ENCODE measurements at regions not wholly inside any gene's neighbourhood (a gene's known extent, or its start where the extent isn't known, plus 50 kb on each side); places are given as distances from the start of the nearest gene placed in this dataset.
"Not testable (repeated sequence)": the region's sequence is repeated elsewhere in the genome, so short reads cannot be mapped to it uniquely, and the experiment has no call there.

GRCh38 chr9:90169490-90169889 lies 473.1 kb downstream of the DIRAS2 start:
- Histone ChIP-seq H3K27me3 (ENCODE audit: insufficient read depth, low read depth, low read length) (no peaks in the 10 kb centered on the region), H4K20me1 (ENCODE audit: insufficient read depth) (no peaks in the 10 kb centered on the region), H3K9ac (ENCODE audit: low read length) (no peak overlapping the region), H3K4me3 (ENCODE audit: low read length) (no peak overlapping the region), H3K36me3 (ENCODE audit: insufficient read depth, low read length) (no peaks in the 10 kb centered on the region), H3K4me2 (ENCODE audit: low read length) (no peak overlapping the region), H3K27ac (ENCODE audit: low read length) (no peak overlapping the region), H3K79me2 (replicated peaks; ENCODE audit: insufficient read depth, low read length) (no peaks in the 10 kb centered on the region), H3F3A (ENCODE audit: insufficient read depth, low read length, poor library complexity, severe bottlenecking) (no peaks in the 10 kb centered on the region), H3K9me2 (ENCODE audit: insufficient read depth, low read length) (no peaks in the 10 kb centered on the region), H3K9me3 (ENCODE audit: low read length) (no peaks in the 10 kb centered on the region), H2AFZ (ENCODE audit: low read depth, low read length) (no peak overlapping the region)
- TF ChIP-seq CTCF (IDR thresholded peaks at IDR 0.05; ENCODE audit: poor library complexity, severe bottlenecking) (no peak), SMC3 (conservative IDR thresholded peaks at IDR 0.05; ENCODE audit: poor library complexity) (no peak)

- not testable (repeated sequence) for H3K27ac ChIP-seq (ENCODE audit: low read length); H3K9ac ChIP-seq (ENCODE audit: low read length); H3K4me2 ChIP-seq (ENCODE audit: low read length); H3K9me3 ChIP-seq (ENCODE audit: low read length); H3K27me3 ChIP-seq (ENCODE audit: insufficient read depth, low read depth, low read length); H3K9me2 ChIP-seq (ENCODE audit: insufficient read depth, low read length); H3F3A ChIP-seq (ENCODE audit: insufficient read depth, low read length, poor library complexity, severe bottlenecking); H3K4me3 ChIP-seq (ENCODE audit: low read length); H3K79me2 ChIP-seq (replicated peaks; ENCODE audit: insufficient read depth, low read length); H4K20me1 ChIP-seq (ENCODE audit: insufficient read depth); H2AFZ ChIP-seq (ENCODE audit: low read depth, low read length); H3K36me3 ChIP-seq (ENCODE audit: insufficient read depth, low read length)
Measured at GRCh38 chr9:90173935-90174334, 468.7 kb downstream of the DIRAS2 start.

GRCh38 chr9:90174346-90174745 lies 468.3 kb downstream of the DIRAS2 start:
- not testable (repeated sequence) for H3K79me2 ChIP-seq (replicated peaks; ENCODE audit: insufficient read depth, low read length); H3K4me2 ChIP-seq (ENCODE audit: low read length); H3K27me3 ChIP-seq (ENCODE audit: insufficient read depth, low read depth, low read length); H3F3A ChIP-seq (ENCODE audit: insufficient read depth, low read length, poor library complexity, severe bottlenecking); H3K9ac ChIP-seq (ENCODE audit: low read length); H2AFZ ChIP-seq (ENCODE audit: low read depth, low read length); H3K36me3 ChIP-seq (ENCODE audit: insufficient read depth, low read length); H3K4me3 ChIP-seq (ENCODE audit: low read length); H3K27ac ChIP-seq (ENCODE audit: low read length); H3K9me3 ChIP-seq (ENCODE audit: low read length); H4K20me1 ChIP-seq (ENCODE audit: insufficient read depth); H3K9me2 ChIP-seq (ENCODE audit: insufficient read depth, low read length)

GRCh38 chr9:90175257-90175656 lies 467.4 kb downstream of the DIRAS2 start:
- Histone ChIP-seq H2AFZ (ENCODE audit: low read depth, low read length) (no peak overlapping the region), H3K9me2 (ENCODE audit: insufficient read depth, low read length) (no peaks in the 10 kb centered on the region), H3K27ac (ENCODE audit: low read length) (no peak overlapping the region), H4K20me1 (ENCODE audit: insufficient read depth) (no peaks in the 10 kb centered on the region), H3K27me3 (ENCODE audit: insufficient read depth, low read depth, low read length) (no peaks in the 10 kb centered on the region), H3K4me2 (ENCODE audit: low read length) (no peak overlapping the region), H3K9ac (ENCODE audit: low read length) (no peak overlapping the region), H3K9me3 (ENCODE audit: low read length) (no peaks in the 10 kb centered on the region), H3K4me3 (ENCODE audit: low read length) (no peak overlapping the region), H3F3A (ENCODE audit: insufficient read depth, low read length, poor library complexity, severe bottlenecking) (no peaks in the 10 kb centered on the region), H3K79me2 (replicated peaks; ENCODE audit: insufficient read depth, low read length) (no peaks in the 10 kb centered on the region), H3K36me3 (ENCODE audit: insufficient read depth, low read length) (no peaks in the 10 kb centered on the region)
- TF ChIP-seq RAD21 (conservative IDR thresholded peaks at IDR 0.05) (no peak), EZH2 (IDR thresholded peaks at IDR 0.05; ENCODE audit: borderline replicate concordance, insufficient read depth, low read length, poor library complexity, severe bottlenecking) (no peak), MXI1 (conservative IDR thresholded peaks at IDR 0.05; ENCODE audit: poor library complexity, severe bottlenecking) (no peak), REST (IDR thresholded peaks at IDR 0.05; ENCODE audit: borderline replicate concordance) (no peak), POLR2AphosphoS5 (IDR thresholded peaks at IDR 0.05) (no peak), SMC3 (conservative IDR thresholded peaks at IDR 0.05; ENCODE audit: poor library complexity) (no peak), CTCF (IDR thresholded peaks at IDR 0.05; ENCODE audit: poor library complexity, severe bottlenecking) (no peak), TAF1 (IDR thresholded peaks at IDR 0.05; ENCODE audit: low read depth) (no peak)
